WI38 (cell line): ENCODE measurements at regions not wholly inside any gene's neighbourhood (a gene's known extent, or its start where the extent isn't known, plus 50 kb on each side); places are given as distances from the start of the nearest gene placed in this dataset.

Source experiments
- H3K4me3 ChIP-seq: 2 replicates; pipeline ENCODE4 v1.5.1; 2011; ENCODE audit warnings: low read depth, mild to moderate bottlenecking, control low read depth, low read length
- CTCF ChIP-seq: IDR thresholded peaks from 2 replicates; pipeline ENCODE4 v1.5.1; 2012; ENCODE audit warnings: low read depth, mild to moderate bottlenecking, control low read depth, low read length

- H3K4me3 ChIP-seq: no peak overlapping the region
- TF ChIP-seq CTCF: no peak
Observed at GRCh38 chr15:35320158-35320780, 225.7 kb downstream of the DPH6 start.

DNA sequence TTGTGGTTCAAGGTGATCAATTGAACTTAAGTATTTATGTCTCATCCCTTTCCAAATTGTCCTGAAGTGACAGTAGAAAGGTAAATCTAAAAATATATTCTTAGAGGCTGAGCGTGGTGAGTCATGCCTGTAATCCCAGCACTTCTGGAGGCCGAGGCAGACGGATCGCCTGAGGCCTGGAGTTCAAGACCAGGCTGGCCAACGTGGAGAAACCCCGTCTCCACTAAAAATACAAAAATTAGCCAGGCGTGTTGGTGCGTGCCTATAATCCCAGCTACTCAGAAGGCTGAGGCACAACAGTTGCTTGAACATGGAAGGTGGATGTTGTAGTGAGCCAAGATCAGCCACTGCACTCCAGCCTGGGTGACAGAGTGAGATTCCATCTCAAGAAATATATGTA is 226.6 kb downstream of the DPH6 start:
- TF ChIP-seq CTCF: no peak
- H3K4me3 ChIP-seq: no peak overlapping the region

GRCh38 chr15:35317217-35317616 is 228.7 kb downstream of the DPH6 start:
- no peak overlapping the region for H3K4me3 ChIP-seq
- no peak for TF ChIP-seq CTCF

DNA sequence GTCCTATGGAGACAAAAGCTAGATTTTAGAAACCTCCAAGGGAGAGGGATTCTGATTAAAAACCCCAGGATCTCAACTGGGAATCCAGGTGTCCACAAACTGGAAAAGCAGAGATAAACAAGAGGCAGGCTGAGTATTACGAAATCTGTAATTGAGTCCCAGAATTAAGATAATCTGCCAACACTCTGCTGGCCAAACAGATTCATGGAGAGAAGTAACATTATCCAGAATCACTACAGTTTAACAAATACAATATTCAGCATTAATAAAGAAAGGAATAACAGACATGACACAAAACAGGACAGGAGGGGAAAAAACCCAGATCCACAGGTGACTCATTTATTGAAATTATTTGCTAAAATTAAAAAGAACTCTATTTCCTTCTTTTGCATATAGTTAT is 227.2 kb upstream of the NANOGP8 start:
- TF ChIP-seq CTCF: no peak

DNA sequence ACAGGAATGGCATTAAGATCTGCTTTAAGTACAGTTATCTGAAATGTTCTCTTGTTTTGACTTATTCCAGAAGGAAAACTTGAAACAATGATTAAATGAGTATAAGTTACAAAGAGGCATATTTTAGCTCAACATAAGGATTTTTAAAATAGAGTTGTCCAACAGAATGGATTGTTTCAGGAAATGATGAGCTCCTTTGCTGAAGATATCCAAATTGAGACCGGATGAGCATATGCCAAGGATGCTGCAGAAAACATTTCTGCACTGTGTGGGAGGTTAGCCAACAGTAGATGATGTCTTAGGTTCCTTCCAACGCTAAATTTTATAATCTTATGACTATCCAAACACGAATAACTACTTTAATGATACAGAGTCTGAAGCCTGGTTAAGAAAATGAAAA is 226.5 kb upstream of the NANOGP8 start:
- H3K4me3 ChIP-seq: no peak overlapping the region
- no peak for TF ChIP-seq CTCF

More for the DNA sequence above, 227.2 kb upstream of the NANOGP8 start:
- no peak overlapping the region for H3K4me3 ChIP-seq

GRCh38 chr15:35309886-35310285 is 224.8 kb upstream of the NANOGP8 start:
- TF ChIP-seq CTCF: no peak

GRCh38 chr15:35308802-35309201 is 223.7 kb upstream of the NANOGP8 start:
- no peak overlapping the region for H3K4me3 ChIP-seq

More at GRCh38 chr15:35309886-35310285, 224.8 kb upstream of the NANOGP8 start:
- no peak overlapping the region for H3K4me3 ChIP-seq

More at GRCh38 chr15:35308802-35309201, 223.7 kb upstream of the NANOGP8 start:
- no peak for TF ChIP-seq CTCF
